Inferior parietal cortex (tissue), 1 donor: ENCODE measurements at regions not wholly inside any gene's neighbourhood (a gene's known extent, or its start where the extent isn't known, plus 50 kb on each side); places are given as distances from the start of the nearest gene placed in this dataset.
A peak's percentile ranks its signal among the peaks of the same experiment; 100 is the strongest.

Experiments
- DNase-seq: peaks from one replicate; pipeline ENCODE4 v3.0.0-alpha.2; 2016; ENCODE audit errors: extremely low spot score

GRCh38 chr2:136062066-136062837 lies 55.7 kb downstream of the CXCR4 start:
- no peak for DNase-seq

- no peak for DNase-seq
Observed at GRCh38 chr2:136060416-136060815, 57.5 kb downstream of the CXCR4 start.

- no peak for DNase-seq
Observed at GRCh38 chr2:136059036-136059472, 58.9 kb downstream of the CXCR4 start.

GRCh38 chr2:136058262-136058661 lies 59.7 kb downstream of the CXCR4 start:
- no peak for DNase-seq

- no peak for DNase-seq
Observed at GRCh38 chr2:136057802-136058140, 60.2 kb downstream of the CXCR4 start.

GRCh38 chr2:136057023-136057801 lies 60.7 kb downstream of the CXCR4 start:
- no peak for DNase-seq

- no peak for DNase-seq
Observed at GRCh38 chr2:136055929-136056688, 61.8 kb downstream of the CXCR4 start.

GRCh38 chr2:136054856-136055255 lies 63.1 kb downstream of the CXCR4 start:
- DNase-seq: no peak

GRCh38 chr2:136052369-136053362 lies 65.3 kb downstream of the CXCR4 start:
- DNase-seq: no peak

- DNase-seq: no peak
Observed at GRCh38 chr2:136051725-136052048, 66.3 kb upstream of the DARS1 start.

- DNase-seq: no peak
Observed at GRCh38 chr2:136051001-136051724, 65.7 kb upstream of the DARS1 start.

- DNase-seq: peak; percentile 53
Observed at GRCh38 chr2:136049991-136050920, 64.8 kb upstream of the DARS1 start.

GRCh38 chr2:136049011-136049742 lies 63.8 kb upstream of the DARS1 start:
- DNase-seq: no peak

- DNase-seq: no peak
Observed at GRCh38 chr2:136045835-136046570, 60.6 kb upstream of the DARS1 start.

GRCh38 chr2:136045344-136045743 lies 59.9 kb upstream of the DARS1 start:
- DNase-seq: no peak
